Upper lobe of left lung (tissue), 4 donors: ENCODE measurements at regions not wholly inside any gene's neighbourhood (a gene's known extent, or its start where the extent isn't known, plus 50 kb on each side); places are given as distances from the start of the nearest gene placed in this dataset.

Experiments
- EP300 ChIP-seq, 4 donors: sonication (generic); formaldehyde crosslinking; IDR thresholded peaks; one replicate each; pipeline ENCODE4 v1.5.1; 2017; ENCODE audit warnings: antibody characterized with exemption in 4 of 4, control low read depth in 2 of 4
- POLR2A ChIP-seq, 4 donors: fragments of 450-650 bp; IDR thresholded peaks; one replicate each; pipeline ENCODE4 v1.5.1; 2016 to 2017; ENCODE audit warnings: antibody characterized with exemption in 4 of 4, mild to moderate bottlenecking in 2 of 4

DNA sequence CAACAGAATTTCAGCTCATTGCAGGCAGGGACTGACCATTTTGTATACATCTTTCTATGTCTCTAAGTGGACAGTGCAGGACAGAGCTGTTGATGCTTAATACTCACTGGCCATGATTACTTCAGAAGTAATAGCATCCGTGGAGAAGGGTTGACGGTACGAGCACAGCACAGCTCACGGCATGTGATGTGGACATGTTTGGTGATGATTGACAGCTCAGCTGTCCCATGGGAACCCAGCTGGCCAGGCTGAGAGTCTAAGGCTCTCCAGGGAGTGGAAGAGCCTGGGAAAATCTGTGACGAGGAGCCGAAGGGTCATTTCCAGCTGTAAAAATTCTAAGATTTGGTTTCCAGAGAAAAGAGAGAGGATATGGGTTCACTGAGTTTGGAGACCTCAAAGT, 198.2 kb downstream of the SNX19 start:
- TF ChIP-seq POLR2A (IDR thresholded peaks at IDR 0.05) = no peak
- TF ChIP-seq EP300 (IDR thresholded peaks at IDR 0.05) = no peak
